Fibroblast of the aortic adventitia (primary cell): ENCODE measurements at regions not wholly inside any gene's neighbourhood (a gene's known extent, or its start where the extent isn't known, plus 50 kb on each side); places are given as distances from the start of the nearest gene placed in this dataset. TPM values are rescaled to one million over a fixed set of nuclear protein-coding genes. Genes with fewer than 3 reads are reported as not detected.

Source experiments
- DNase-seq: peaks from one replicate; pipeline ENCODE4 v3.0.0-alpha.2; 2010; ENCODE audit warnings: low read depth
- H3K4me3 ChIP-seq: 2 replicates; pipeline ENCODE4 v1.5.1; 2011; ENCODE audit warnings: low read depth, mild to moderate bottlenecking, control low read depth, low read length, moderate library complexity
- small RNA-seq: library from RNA; depleted of rRNA; stranded (forward); fragments of <200 nt; gene quantifications from one replicate; pipeline ENCODE3, GENCODE V24; 2012
- TF ChIP-seq, protein P1 (sequence below): IDR thresholded peaks from 2 replicates; pipeline ENCODE4 v1.5.1; 2011; ENCODE audit warnings: mild to moderate bottlenecking, low read length, control low read depth, inconsistent platforms; ENCODE audit not compliant: insufficient read depth

GRCh38 chr2:167322795-167323194, 434.5 kb downstream of the XIRP2 start:
- TF ChIP-seq, protein P1, sequence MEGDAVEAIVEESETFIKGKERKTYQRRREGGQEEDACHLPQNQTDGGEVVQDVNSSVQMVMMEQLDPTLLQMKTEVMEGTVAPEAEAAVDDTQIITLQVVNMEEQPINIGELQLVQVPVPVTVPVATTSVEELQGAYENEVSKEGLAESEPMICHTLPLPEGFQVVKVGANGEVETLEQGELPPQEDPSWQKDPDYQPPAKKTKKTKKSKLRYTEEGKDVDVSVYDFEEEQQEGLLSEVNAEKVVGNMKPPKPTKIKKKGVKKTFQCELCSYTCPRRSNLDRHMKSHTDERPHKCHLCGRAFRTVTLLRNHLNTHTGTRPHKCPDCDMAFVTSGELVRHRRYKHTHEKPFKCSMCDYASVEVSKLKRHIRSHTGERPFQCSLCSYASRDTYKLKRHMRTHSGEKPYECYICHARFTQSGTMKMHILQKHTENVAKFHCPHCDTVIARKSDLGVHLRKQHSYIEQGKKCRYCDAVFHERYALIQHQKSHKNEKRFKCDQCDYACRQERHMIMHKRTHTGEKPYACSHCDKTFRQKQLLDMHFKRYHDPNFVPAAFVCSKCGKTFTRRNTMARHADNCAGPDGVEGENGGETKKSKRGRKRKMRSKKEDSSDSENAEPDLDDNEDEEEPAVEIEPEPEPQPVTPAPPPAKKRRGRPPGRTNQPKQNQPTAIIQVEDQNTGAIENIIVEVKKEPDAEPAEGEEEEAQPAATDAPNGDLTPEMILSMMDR: no peak
- no peak for DNase-seq
- H3K4me3 ChIP-seq: no peak overlapping the region

DNA sequence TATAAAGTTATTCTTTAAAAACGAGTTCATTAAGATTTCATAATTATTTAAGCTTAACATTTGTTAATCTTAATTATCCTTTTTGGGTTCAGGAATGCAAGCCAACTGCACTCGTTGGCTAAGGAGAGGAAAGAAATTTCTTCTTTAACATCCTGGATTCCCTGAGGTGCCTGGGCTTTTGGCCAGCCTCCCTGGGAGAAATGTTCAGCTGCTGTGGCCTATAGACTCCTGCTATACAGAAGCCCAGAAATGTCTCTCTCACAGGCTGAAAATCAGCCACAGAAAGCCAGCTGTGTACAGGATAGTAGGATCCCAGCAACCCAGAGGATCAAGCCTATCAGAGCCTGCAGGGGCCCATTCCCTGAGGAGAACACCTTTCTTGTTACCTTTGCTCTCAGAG, 430.3 kb downstream of the XIRP2 start:
- TF ChIP-seq, protein P1: no peak
- no peak overlapping the region for H3K4me3 ChIP-seq
- DNase-seq: no peak

GRCh38 chr2:167310442-167310841, 422.2 kb downstream of the XIRP2 start:
- no peak overlapping the region for H3K4me3 ChIP-seq
- DNase-seq: no peak
- TF ChIP-seq, protein P1: no peak

Small RNA genes lying in the stretch of these regions (small RNA-seq; reads per million reads assigned to genes)
- gene RNU7-148P: not detected
